Breast epithelium (tissue), 4 donors: ENCODE measurements at regions not wholly inside any gene's neighbourhood (a gene's known extent, or its start where the extent isn't known, plus 50 kb on each side); places are given as distances from the start of the nearest gene placed in this dataset.

ENCODE experiments used
- DNase-seq, 2 donors: peaks; one replicate each; pipeline ENCODE4 v3.0.0-alpha.2; 2019; ENCODE audit warnings: low spot score in 2 of 2
- H3K27ac ChIP-seq, 2 donors: fragments of 200-600 bp; sonication (generic) in 1 of 2; one replicate each; pipeline ENCODE4 v1.5.1; 2016 to 2019; ENCODE audit warnings: mild to moderate bottlenecking in 1 of 2
- H3K27me3 ChIP-seq, 2 donors: fragments of 200-600 bp; sonication (generic) in 1 of 2; one replicate each; pipeline versions ENCODE4 v1.5.1 to v1.6.0; 2017 to 2019; ENCODE audit warnings: control low read depth in 1 of 2, mild to moderate bottlenecking in 1 of 2
- H3K36me3 ChIP-seq: fragments of 200-600 bp; one replicate; pipeline ENCODE4 v1.5.1; 2019
- H3K4me1 ChIP-seq, 2 donors: fragments of 200-600 bp; sonication (generic); one replicate each; pipeline ENCODE4 v1.5.1; 2016 to 2019; ENCODE audit warnings: control low read depth in 1 of 2
- H3K4me3 ChIP-seq, 3 donors: fragments of 200-600 bp; sonication (generic); 1 replicate in 2 of 3; 2 replicates in 1 of 3; pipeline ENCODE4 v1.5.1; 2016 to 2019; ENCODE audit warnings: mild to moderate bottlenecking in 3 of 3, moderate library complexity in 2 of 3
- H3K9me3 ChIP-seq, 2 donors: fragments of 200-600 bp; sonication (generic) in 1 of 2; one replicate each; pipeline ENCODE4 v1.5.1; 2016 to 2019; ENCODE audit warnings: control low read depth in 1 of 2
- CTCF ChIP-seq, 3 donors: fragments of 450-650 bp; IDR thresholded peaks; one replicate each; pipeline ENCODE4 v1.5.1; 2016 to 2017; ENCODE audit warnings: antibody characterized with exemption in 3 of 3, mild to moderate bottlenecking in 3 of 3, moderate library complexity in 3 of 3
- POLR2A ChIP-seq: fragments of 450-650 bp; IDR thresholded peaks from one replicate; pipeline ENCODE4 v1.6.1; 2016; ENCODE audit warnings: antibody characterized with exemption, mild to moderate bottlenecking, moderate library complexity
- POLR2AphosphoS5 ChIP-seq, 3 donors: sonication (generic); formaldehyde crosslinking; IDR thresholded peaks; one replicate each; pipeline ENCODE4 v1.6.1; 2017; ENCODE audit warnings: antibody characterized with exemption in 3 of 3
- intact Hi-C: fragments of 100-400 bp; cut with DNase I; formaldehyde crosslinking; loops from one replicate; pipeline ENCODE4 v1.15.1; 2023; ENCODE audit warnings: low total_unique reads

GRCh38 chr13:34006011-34006410, 188.1 kb downstream of the RFC3 start:
- Histone ChIP-seq H3K4me1 (no peaks in the 10 kb centered on the region), H3K4me3 (no peak overlapping the region), H3K9me3 (no peaks in the 10 kb centered on the region), H3K27me3 (no peaks in the 10 kb centered on the region), H3K36me3 (no peaks in the 10 kb centered on the region), H3K27ac (no peak overlapping the region)
- TF ChIP-seq CTCF (IDR thresholded peaks at IDR 0.05) (no peak), POLR2A (no peak)
- intact Hi-C loops = no loop called here
- DNase-seq = no peak

- Histone ChIP-seq H3K27me3 (no peaks in the 10 kb centered on the region), H3K4me3 (no peak overlapping the region), H3K27ac (no peak overlapping the region), H3K9me3 (no peaks in the 10 kb centered on the region), H3K4me1 (no peaks in the 10 kb centered on the region), H3K36me3 (no peaks in the 10 kb centered on the region)
- DNase-seq = no peak
- intact Hi-C loops = no loop called here
- no peak for TF ChIP-seq POLR2AphosphoS5 (IDR thresholded peaks at IDR 0.05)
- no peak for TF ChIP-seq CTCF (IDR thresholded peaks at IDR 0.05)
- TF ChIP-seq POLR2A = no peak
Observed at GRCh38 chr13:34011552-34012085, 193.7 kb downstream of the RFC3 start.

- TF ChIP-seq CTCF (IDR thresholded peaks at IDR 0.05) (no peak), POLR2AphosphoS5 (IDR thresholded peaks at IDR 0.05) (no peak), POLR2A (no peak)
- H3K36me3 ChIP-seq = no peaks in the 10 kb centered on the region
- intact Hi-C loops = no loop called here
- no peaks in the 10 kb centered on the region for H3K4me1 ChIP-seq
- H3K27me3 ChIP-seq = no peaks in the 10 kb centered on the region
- H3K27ac ChIP-seq = no peak overlapping the region
- no peaks in the 10 kb centered on the region for H3K9me3 ChIP-seq
- no peak for DNase-seq
- H3K4me3 ChIP-seq = no peak overlapping the region
Observed at GRCh38 chr13:34012382-34012781, 194.4 kb downstream of the RFC3 start.

GRCh38 chr13:34013061-34013460, 195.1 kb downstream of the RFC3 start:
- Histone ChIP-seq H3K27me3 (no peaks in the 10 kb centered on the region), H3K4me3 (no peak overlapping the region), H3K27ac (no peak overlapping the region), H3K36me3 (no peaks in the 10 kb centered on the region), H3K4me1 (no peaks in the 10 kb centered on the region), H3K9me3 (no peaks in the 10 kb centered on the region)
- DNase-seq = no peak
- intact Hi-C loops = no loop called here
- TF ChIP-seq CTCF (IDR thresholded peaks at IDR 0.05) (no peak), POLR2A (no peak), POLR2AphosphoS5 (IDR thresholded peaks at IDR 0.05) (no peak)

- Histone ChIP-seq H3K4me3 (no peak overlapping the region), H3K9me3 (peaks cover 0 to 9% of the 10 kb centered on the region in 2 donors), H3K27ac (no peak overlapping the region), H3K27me3 (no peaks in the 10 kb centered on the region), H3K4me1 (no peaks in the 10 kb centered on the region), H3K36me3 (no peaks in the 10 kb centered on the region)
- TF ChIP-seq POLR2A = no peak
- no peak for TF ChIP-seq POLR2AphosphoS5 (IDR thresholded peaks at IDR 0.05)
- TF ChIP-seq CTCF (IDR thresholded peaks at IDR 0.05) = no peak
- intact Hi-C loops = no loop called here
- DNase-seq = no peak
Observed at GRCh38 chr13:34017231-34017630, 199.3 kb downstream of the RFC3 start.
